ENCODE measurements at regions not wholly inside any gene's neighbourhood (a gene's known extent, or its start where the extent isn't known, plus 50 kb on each side); places are given as distances from the start of the nearest gene placed in this dataset.

DNA sequence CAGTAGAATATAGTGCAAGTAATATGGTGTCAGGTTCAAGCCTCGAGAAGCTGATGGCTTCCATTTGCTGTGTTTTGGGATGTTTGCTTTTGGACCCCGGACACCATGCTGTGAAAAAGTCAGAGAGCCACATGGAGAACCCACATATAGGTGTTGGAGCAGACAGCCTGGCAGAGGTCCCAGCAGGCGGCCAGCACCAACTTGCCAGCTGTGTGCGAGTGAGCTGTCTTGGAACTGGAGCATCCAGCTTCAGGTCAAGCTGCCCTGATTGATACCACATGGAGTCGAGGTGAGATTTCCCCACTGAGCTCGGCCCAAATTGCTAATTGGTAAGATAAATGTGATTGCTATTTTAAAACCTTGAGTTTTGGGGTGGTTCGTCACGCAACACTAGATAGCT is 185.7 kb upstream of the TBL1XR1 start:
- H3K4me1 ChIP-seq (ENCODE audit: control insufficient read depth in 4 of 4, insufficient read depth in 4 of 4, low read length in 3 of 4) = no peaks in the 10 kb centered on the region
- no peak overlapping the region for H3K9ac ChIP-seq (ENCODE audit: low read depth in 1 of 2, low read length in 2 of 2)
- no peak overlapping the region for H3K4me3 ChIP-seq (ENCODE audit: low read depth in 1 of 3, low read length in 3 of 3)
- TF ChIP-seq, protein P1, sequence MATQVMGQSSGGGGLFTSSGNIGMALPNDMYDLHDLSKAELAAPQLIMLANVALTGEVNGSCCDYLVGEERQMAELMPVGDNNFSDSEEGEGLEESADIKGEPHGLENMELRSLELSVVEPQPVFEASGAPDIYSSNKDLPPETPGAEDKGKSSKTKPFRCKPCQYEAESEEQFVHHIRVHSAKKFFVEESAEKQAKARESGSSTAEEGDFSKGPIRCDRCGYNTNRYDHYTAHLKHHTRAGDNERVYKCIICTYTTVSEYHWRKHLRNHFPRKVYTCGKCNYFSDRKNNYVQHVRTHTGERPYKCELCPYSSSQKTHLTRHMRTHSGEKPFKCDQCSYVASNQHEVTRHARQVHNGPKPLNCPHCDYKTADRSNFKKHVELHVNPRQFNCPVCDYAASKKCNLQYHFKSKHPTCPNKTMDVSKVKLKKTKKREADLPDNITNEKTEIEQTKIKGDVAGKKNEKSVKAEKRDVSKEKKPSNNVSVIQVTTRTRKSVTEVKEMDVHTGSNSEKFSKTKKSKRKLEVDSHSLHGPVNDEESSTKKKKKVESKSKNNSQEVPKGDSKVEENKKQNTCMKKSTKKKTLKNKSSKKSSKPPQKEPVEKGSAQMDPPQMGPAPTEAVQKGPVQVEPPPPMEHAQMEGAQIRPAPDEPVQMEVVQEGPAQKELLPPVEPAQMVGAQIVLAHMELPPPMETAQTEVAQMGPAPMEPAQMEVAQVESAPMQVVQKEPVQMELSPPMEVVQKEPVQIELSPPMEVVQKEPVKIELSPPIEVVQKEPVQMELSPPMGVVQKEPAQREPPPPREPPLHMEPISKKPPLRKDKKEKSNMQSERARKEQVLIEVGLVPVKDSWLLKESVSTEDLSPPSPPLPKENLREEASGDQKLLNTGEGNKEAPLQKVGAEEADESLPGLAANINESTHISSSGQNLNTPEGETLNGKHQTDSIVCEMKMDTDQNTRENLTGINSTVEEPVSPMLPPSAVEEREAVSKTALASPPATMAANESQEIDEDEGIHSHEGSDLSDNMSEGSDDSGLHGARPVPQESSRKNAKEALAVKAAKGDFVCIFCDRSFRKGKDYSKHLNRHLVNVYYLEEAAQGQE (IDR thresholded peaks at IDR 0.05) = no peak
- no peak for TF ChIP-seq HNF4A (conservative IDR thresholded peaks at IDR 0.05)
- TF ChIP-seq, protein P2, sequence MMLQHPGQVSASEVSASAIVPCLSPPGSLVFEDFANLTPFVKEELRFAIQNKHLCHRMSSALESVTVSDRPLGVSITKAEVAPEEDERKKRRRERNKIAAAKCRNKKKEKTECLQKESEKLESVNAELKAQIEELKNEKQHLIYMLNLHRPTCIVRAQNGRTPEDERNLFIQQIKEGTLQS (IDR thresholded peaks at IDR 0.05) = no peak
- TF ChIP-seq HNF4G (IDR thresholded peaks at IDR 0.05) = no peak
- TF ChIP-seq YY1 (IDR thresholded peaks at IDR 0.05) = no peak
- TF ChIP-seq RXRA (IDR thresholded peaks at IDR 0.05) = no peak
- no peak for DNase-seq (ENCODE audit: low spot score)
- H3K27ac ChIP-seq (ENCODE audit: low read depth in 1 of 2, low read length in 2 of 2) = no peak overlapping the region
- no peaks in the 10 kb centered on the region for H3K9me3 ChIP-seq (ENCODE audit: control insufficient read depth in 4 of 4, low read length in 3 of 4)
- no peaks in the 10 kb centered on the region for H3K27me3 ChIP-seq (ENCODE audit: control insufficient read depth in 4 of 4, insufficient read depth in 4 of 4, low read length in 3 of 4)
- H3K36me3 ChIP-seq (ENCODE audit: control insufficient read depth in 4 of 4, insufficient read depth in 3 of 4, low read depth in 1 of 4, low read length in 3 of 4) = no peaks in the 10 kb centered on the region
- 91% methylated on average over 8 of the region's 8 CpGs for WGBS

DNA sequence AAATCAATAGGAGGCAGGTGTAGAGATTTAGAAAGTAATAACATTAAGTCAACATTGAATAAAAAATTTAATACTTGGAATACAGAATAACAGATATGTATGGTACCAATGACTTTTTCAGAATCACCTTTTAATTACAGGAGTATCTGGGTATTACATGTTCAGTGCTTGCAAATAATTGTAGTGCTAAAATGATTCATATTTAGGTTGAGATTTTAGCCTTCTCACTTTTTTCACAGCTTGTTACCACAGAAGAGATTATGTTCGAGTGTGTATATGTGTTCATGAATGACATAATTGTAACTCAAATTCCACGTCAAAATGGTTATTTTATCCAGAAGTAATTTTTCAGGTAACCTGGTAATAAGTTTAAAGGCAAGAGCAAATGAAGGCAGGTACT is 187.9 kb upstream of the TBL1XR1 start:
- Histone ChIP-seq H3K27me3 (ENCODE audit: control insufficient read depth in 4 of 4, insufficient read depth in 4 of 4, low read length in 3 of 4) (no peaks in the 10 kb centered on the region), H3K9ac (ENCODE audit: low read depth in 1 of 2, low read length in 2 of 2) (no peak overlapping the region), H3K4me1 (ENCODE audit: control insufficient read depth in 4 of 4, insufficient read depth in 4 of 4, low read length in 3 of 4) (no peaks in the 10 kb centered on the region), H3K27ac (ENCODE audit: low read depth in 1 of 2, low read length in 2 of 2) (no peak overlapping the region), H3K4me3 (ENCODE audit: low read depth in 1 of 3, low read length in 3 of 3) (no peak overlapping the region), H3K9me3 (ENCODE audit: control insufficient read depth in 4 of 4, low read length in 3 of 4) (no peaks in the 10 kb centered on the region), H3K36me3 (ENCODE audit: control insufficient read depth in 4 of 4, insufficient read depth in 3 of 4, low read depth in 1 of 4, low read length in 3 of 4) (no peaks in the 10 kb centered on the region)
- no peak for DNase-seq (ENCODE audit: low spot score)
- WGBS = 93% methylated on average over 2 of the region's 2 CpGs
- TF ChIP-seq, protein P3, sequence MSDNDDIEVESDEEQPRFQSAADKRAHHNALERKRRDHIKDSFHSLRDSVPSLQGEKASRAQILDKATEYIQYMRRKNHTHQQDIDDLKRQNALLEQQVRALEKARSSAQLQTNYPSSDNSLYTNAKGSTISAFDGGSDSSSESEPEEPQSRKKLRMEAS (IDR thresholded peaks at IDR 0.05) = no peak
- TF ChIP-seq, protein P2 (IDR thresholded peaks at IDR 0.05) = no peak
- TF ChIP-seq JUND (IDR thresholded peaks at IDR 0.05) (no peak), NR2F2 (IDR thresholded peaks at IDR 0.05) (no peak), YY1 (IDR thresholded peaks at IDR 0.05) (no peak), RAD21 (IDR thresholded peaks at IDR 0.05) (no peak), SP1 (IDR thresholded peaks at IDR 0.05) (no peak), RXRA (IDR thresholded peaks at IDR 0.05) (no peak), HNF4A (conservative IDR thresholded peaks at IDR 0.05) (no peak), HNF4G (IDR thresholded peaks at IDR 0.05) (no peak), TAF1 (conservative IDR thresholded peaks at IDR 0.05) (no peak), FOXA2 (IDR thresholded peaks at IDR 0.05) (no peak), EGR1 (IDR thresholded peaks at IDR 0.05; ENCODE audit: low read depth in 2 of 2) (no peak), FOXA1 (IDR thresholded peaks at IDR 0.05) (no peak)
- TF ChIP-seq, protein P4, sequence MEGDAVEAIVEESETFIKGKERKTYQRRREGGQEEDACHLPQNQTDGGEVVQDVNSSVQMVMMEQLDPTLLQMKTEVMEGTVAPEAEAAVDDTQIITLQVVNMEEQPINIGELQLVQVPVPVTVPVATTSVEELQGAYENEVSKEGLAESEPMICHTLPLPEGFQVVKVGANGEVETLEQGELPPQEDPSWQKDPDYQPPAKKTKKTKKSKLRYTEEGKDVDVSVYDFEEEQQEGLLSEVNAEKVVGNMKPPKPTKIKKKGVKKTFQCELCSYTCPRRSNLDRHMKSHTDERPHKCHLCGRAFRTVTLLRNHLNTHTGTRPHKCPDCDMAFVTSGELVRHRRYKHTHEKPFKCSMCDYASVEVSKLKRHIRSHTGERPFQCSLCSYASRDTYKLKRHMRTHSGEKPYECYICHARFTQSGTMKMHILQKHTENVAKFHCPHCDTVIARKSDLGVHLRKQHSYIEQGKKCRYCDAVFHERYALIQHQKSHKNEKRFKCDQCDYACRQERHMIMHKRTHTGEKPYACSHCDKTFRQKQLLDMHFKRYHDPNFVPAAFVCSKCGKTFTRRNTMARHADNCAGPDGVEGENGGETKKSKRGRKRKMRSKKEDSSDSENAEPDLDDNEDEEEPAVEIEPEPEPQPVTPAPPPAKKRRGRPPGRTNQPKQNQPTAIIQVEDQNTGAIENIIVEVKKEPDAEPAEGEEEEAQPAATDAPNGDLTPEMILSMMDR (IDR thresholded peaks at IDR 0.05; ENCODE audit: low read depth, low read length, missing input control) = no peak
